Stimulated activated CD4-positive, alpha-beta T cell treated with anti-CD3 and anti-CD28 coated beads, Interleukin-4, amount 100 ng/mL, for 1 hour (primary cell): ENCODE measurements at regions not wholly inside any gene's neighbourhood (a gene's known extent, or its start where the extent isn't known, plus 50 kb on each side); places are given as distances from the start of the nearest gene placed in this dataset.
"Not testable (repeated sequence)": the region's sequence is repeated elsewhere in the genome, so short reads cannot be mapped to it uniquely, and the experiment has no call there.

Source experiments
- DNase-seq: peaks from one replicate; pipeline ENCODE4 v3.0.0-alpha.2; 2020

GRCh38 chr1:213689260-213689659 is 298.5 kb upstream of the PROX1 start:
- DNase-seq = no peak

- DNase-seq = no peak
Measured at GRCh38 chr1:213690341-213690917, 297.3 kb upstream of the PROX1 start.

- no peak for DNase-seq
Measured at GRCh38 chr1:213692321-213692720, 295.5 kb upstream of the PROX1 start.

- DNase-seq = no peak
Measured at GRCh38 chr1:213693864-213694263, 293.9 kb upstream of the PROX1 start.

GRCh38 chr1:213697192-213697802 is 290.5 kb upstream of the PROX1 start:
- DNase-seq = no peak

- no peak for DNase-seq
Measured at GRCh38 chr1:213698092-213698702, 289.6 kb upstream of the PROX1 start.

GRCh38 chr1:213702703-213703102 is 285.1 kb upstream of the PROX1 start:
- DNase-seq = no peak

GRCh38 chr1:213704941-213705340 is 282.8 kb upstream of the PROX1 start:
- no peak for DNase-seq

GRCh38 chr1:213711833-213712490 is 275.8 kb upstream of the PROX1 start:
- not testable (repeated sequence) for DNase-seq

- no peak for DNase-seq
Measured at GRCh38 chr1:213714645-213715044, 273.1 kb upstream of the PROX1 start.

- DNase-seq = no peak
Measured at GRCh38 chr1:213715182-213715581, 272.6 kb upstream of the PROX1 start.

- no peak for DNase-seq
Measured at GRCh38 chr1:213719462-213719861, 268.3 kb upstream of the PROX1 start.

- no peak for DNase-seq
Measured at GRCh38 chr1:213720032-213720431, 267.7 kb upstream of the PROX1 start.

GRCh38 chr1:213723187-213723586 is 264.6 kb upstream of the PROX1 start:
- DNase-seq = no peak

GRCh38 chr1:213724640-213725536 is 262.9 kb upstream of the PROX1 start:
- no peak for DNase-seq

GRCh38 chr1:213727853-213728592 is 259.8 kb upstream of the PROX1 start:
- no peak for DNase-seq

- no peak for DNase-seq
Measured at GRCh38 chr1:213728593-213729536, 258.9 kb upstream of the PROX1 start.

GRCh38 chr1:213733705-213734104 is 254.1 kb upstream of the PROX1 start:
- DNase-seq = no peak

GRCh38 chr1:213737398-213738035 is 250.3 kb upstream of the PROX1 start:
- no peak for DNase-seq

GRCh38 chr1:213738658-213739057 is 249.1 kb upstream of the PROX1 start:
- DNase-seq = no peak

GRCh38 chr1:213742992-213743391 is 244.8 kb upstream of the PROX1 start:
- no peak for DNase-seq
